ENCODE measurements at regions not wholly inside any gene's neighbourhood (a gene's known extent, or its start where the extent isn't known, plus 50 kb on each side); places are given as distances from the start of the nearest gene placed in this dataset.

DNA sequence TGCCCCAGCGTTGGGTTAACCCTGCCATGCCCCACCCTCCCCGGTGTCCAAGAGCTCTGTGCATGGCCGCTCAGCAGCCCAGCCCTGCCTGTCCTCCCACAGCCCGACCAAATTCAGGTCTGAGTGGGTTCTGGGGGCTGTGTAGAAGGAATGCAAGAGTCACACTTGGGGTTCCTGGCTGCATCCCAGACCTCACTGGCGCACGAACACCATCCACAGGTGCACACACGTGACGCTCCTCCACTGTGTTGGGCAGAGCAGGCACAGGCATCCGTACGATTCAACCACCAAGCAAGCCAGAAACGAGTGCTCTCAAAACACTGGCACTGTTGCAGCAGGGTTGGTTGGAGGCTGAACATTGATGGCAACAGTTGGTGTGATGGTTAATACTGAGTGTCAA lies 93.9 kb downstream of the OLFM1 start:
- TF ChIP-seq ZFP30 (CRISPR knock-in tag; IDR thresholded peaks at IDR 0.05) (no peak), ESRRG (CRISPR knock-in tag; IDR thresholded peaks at IDR 0.05) (no peak), ARNTL (CRISPR knock-in tag; IDR thresholded peaks at IDR 0.05; ENCODE audit: borderline replicate concordance, low read depth) (no peak), ZNF8 (CRISPR knock-in tag; IDR thresholded peaks at IDR 0.05) (no peak), BACH2 (CRISPR knock-in tag; IDR thresholded peaks at IDR 0.05; ENCODE audit: borderline replicate concordance) (no peak), CSDC2 (CRISPR knock-in tag; IDR thresholded peaks at IDR 0.05) (no peak), ZNF565 (CRISPR knock-in tag; conservative IDR thresholded peaks at IDR 0.05; ENCODE audit: low read depth) (no peak), RARB (CRISPR knock-in tag; IDR thresholded peaks at IDR 0.05) (no peak), TCF4 (CRISPR knock-in tag; IDR thresholded peaks at IDR 0.05; ENCODE audit: borderline replicate concordance) (no peak), OSR1 (CRISPR knock-in tag; IDR thresholded peaks at IDR 0.05) (no peak)
- TF ChIP-seq, protein P1, sequence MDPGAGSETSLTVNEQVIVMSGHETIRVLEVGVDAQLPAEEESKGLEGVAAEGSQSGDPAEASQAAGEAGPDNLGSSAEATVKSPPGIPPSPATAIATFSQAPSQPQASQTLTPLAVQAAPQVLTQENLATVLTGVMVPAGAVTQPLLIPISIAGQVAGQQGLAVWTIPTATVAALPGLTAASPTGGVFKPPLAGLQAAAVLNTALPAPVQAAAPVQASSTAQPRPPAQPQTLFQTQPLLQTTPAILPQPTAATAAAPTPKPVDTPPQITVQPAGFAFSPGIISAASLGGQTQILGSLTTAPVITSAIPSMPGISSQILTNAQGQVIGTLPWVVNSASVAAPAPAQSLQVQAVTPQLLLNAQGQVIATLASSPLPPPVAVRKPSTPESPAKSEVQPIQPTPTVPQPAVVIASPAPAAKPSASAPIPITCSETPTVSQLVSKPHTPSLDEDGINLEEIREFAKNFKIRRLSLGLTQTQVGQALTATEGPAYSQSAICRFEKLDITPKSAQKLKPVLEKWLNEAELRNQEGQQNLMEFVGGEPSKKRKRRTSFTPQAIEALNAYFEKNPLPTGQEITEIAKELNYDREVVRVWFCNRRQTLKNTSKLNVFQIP (CRISPR knock-in tag; IDR thresholded peaks at IDR 0.05; ENCODE audit: borderline replicate concordance, low read depth), result no peak
- TF ChIP-seq, protein P2, sequence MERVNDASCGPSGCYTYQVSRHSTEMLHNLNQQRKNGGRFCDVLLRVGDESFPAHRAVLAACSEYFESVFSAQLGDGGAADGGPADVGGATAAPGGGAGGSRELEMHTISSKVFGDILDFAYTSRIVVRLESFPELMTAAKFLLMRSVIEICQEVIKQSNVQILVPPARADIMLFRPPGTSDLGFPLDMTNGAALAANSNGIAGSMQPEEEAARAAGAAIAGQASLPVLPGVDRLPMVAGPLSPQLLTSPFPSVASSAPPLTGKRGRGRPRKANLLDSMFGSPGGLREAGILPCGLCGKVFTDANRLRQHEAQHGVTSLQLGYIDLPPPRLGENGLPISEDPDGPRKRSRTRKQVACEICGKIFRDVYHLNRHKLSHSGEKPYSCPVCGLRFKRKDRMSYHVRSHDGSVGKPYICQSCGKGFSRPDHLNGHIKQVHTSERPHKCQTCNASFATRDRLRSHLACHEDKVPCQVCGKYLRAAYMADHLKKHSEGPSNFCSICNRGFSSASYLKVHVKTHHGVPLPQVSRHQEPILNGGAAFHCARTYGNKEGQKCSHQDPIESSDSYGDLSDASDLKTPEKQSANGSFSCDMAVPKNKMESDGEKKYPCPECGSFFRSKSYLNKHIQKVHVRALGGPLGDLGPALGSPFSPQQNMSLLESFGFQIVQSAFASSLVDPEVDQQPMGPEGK (CRISPR knock-in tag; IDR thresholded peaks at IDR 0.05; ENCODE audit: borderline replicate concordance), result no peak

Measured in SK-N-SH treated with all-trans-retinoic acid at 6 μM for 48 hours (cell line).